ENCODE measurements at regions not wholly inside any gene's neighbourhood (a gene's known extent, or its start where the extent isn't known, plus 50 kb on each side); places are given as distances from the start of the nearest gene placed in this dataset.

GRCh38 chr5:125057912-125058826, 311.7 kb upstream of the ZNF608 start:
- TF ChIP-seq POLR2A (IDR thresholded peaks at IDR 0.05) (no peak), CTCF (IDR thresholded peaks at IDR 0.05) (no peak)
